Right lobe of liver (tissue), 4 donors: ENCODE measurements at regions not wholly inside any gene's neighbourhood (a gene's known extent, or its start where the extent isn't known, plus 50 kb on each side); places are given as distances from the start of the nearest gene placed in this dataset.

Experiments used
- POLR2A ChIP-seq: fragments of 450-650 bp; IDR thresholded peaks from one replicate; pipeline ENCODE4 v1.6.1; 2017; ENCODE audit warnings: antibody characterized with exemption, mild to moderate bottlenecking
- TF ChIP-seq, protein P1 (sequence below), 4 donors: fragments of 200-600 bp in 3 of 4; fragments of 450-650 bp in 1 of 4; IDR thresholded peaks; one replicate each; pipeline versions ENCODE4 v1.5.1 to v1.8.0; 2016 to 2022; ENCODE audit warnings: antibody characterized with exemption in 4 of 4, mild to moderate bottlenecking in 2 of 4
- donor health status: DM: no; HTN: no; CAD: no.
- donor health status: DM: no; HTN: no; CAD: no.
- donor health status: DM: no; HTN: yes; CAD: no.

DNA sequence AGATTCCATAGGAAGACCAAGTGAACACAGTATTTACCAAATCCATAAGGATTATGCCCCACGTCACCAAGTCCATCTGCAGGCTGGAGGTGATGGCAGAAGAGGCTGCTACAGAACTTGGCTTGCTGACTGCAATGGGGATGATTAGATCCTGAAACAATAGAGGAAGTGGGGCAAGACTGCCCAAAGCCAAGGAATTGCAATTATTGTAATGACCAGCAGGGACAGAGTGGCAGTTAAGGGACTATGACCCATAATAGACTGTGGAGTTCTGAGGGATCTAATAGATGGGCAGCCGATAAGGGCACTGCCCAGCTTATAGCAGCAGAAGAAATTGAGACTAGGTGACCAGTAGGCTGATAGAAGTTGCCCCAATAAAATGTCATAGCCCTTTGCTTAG lies 108.4 kb downstream of the MINAR1 start:
- TF ChIP-seq, protein P1, sequence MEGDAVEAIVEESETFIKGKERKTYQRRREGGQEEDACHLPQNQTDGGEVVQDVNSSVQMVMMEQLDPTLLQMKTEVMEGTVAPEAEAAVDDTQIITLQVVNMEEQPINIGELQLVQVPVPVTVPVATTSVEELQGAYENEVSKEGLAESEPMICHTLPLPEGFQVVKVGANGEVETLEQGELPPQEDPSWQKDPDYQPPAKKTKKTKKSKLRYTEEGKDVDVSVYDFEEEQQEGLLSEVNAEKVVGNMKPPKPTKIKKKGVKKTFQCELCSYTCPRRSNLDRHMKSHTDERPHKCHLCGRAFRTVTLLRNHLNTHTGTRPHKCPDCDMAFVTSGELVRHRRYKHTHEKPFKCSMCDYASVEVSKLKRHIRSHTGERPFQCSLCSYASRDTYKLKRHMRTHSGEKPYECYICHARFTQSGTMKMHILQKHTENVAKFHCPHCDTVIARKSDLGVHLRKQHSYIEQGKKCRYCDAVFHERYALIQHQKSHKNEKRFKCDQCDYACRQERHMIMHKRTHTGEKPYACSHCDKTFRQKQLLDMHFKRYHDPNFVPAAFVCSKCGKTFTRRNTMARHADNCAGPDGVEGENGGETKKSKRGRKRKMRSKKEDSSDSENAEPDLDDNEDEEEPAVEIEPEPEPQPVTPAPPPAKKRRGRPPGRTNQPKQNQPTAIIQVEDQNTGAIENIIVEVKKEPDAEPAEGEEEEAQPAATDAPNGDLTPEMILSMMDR (IDR thresholded peaks at IDR 0.05): no peak
- TF ChIP-seq POLR2A: no peak
